ENCODE measurements at regions not wholly inside any gene's neighbourhood (a gene's known extent, or its start where the extent isn't known, plus 50 kb on each side); places are given as distances from the start of the nearest gene placed in this dataset.

DNA sequence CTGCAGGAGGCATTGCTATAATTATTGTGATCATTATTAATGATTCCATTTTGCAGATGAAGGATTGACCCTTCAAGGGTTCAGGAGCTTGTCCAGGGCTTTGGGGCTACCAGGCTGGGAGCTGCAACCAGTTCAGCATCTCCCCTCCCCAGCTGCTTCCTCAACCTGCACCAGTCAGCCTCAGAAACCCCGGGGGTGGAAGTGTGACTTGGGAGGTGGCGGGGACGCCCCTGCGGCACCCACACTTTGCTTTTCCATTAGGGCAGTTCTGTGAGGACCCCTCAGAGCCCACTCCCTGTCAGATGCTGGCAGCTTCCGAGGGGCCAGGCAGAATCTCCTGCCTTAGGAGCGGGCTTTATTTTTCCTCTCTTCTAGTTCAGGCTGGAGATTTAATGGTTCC lies 85.6 kb downstream of the OLFM1 start:
- TF ChIP-seq POLR2A (IDR thresholded peaks at IDR 0.05) (no peak), POLR2AphosphoS5 (IDR thresholded peaks at IDR 0.05) (no peak), EP300 (IDR thresholded peaks at IDR 0.05) (no peak)
- TF ChIP-seq, protein P1, sequence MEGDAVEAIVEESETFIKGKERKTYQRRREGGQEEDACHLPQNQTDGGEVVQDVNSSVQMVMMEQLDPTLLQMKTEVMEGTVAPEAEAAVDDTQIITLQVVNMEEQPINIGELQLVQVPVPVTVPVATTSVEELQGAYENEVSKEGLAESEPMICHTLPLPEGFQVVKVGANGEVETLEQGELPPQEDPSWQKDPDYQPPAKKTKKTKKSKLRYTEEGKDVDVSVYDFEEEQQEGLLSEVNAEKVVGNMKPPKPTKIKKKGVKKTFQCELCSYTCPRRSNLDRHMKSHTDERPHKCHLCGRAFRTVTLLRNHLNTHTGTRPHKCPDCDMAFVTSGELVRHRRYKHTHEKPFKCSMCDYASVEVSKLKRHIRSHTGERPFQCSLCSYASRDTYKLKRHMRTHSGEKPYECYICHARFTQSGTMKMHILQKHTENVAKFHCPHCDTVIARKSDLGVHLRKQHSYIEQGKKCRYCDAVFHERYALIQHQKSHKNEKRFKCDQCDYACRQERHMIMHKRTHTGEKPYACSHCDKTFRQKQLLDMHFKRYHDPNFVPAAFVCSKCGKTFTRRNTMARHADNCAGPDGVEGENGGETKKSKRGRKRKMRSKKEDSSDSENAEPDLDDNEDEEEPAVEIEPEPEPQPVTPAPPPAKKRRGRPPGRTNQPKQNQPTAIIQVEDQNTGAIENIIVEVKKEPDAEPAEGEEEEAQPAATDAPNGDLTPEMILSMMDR (IDR thresholded peaks at IDR 0.05) = no peak
